Testis (tissue), 2 donors: ENCODE measurements at regions not wholly inside any gene's neighbourhood (a gene's known extent, or its start where the extent isn't known, plus 50 kb on each side); places are given as distances from the start of the nearest gene placed in this dataset.
"Not testable (repeated sequence)": the region's sequence is repeated elsewhere in the genome, so short reads cannot be mapped to it uniquely, and the experiment has no call there.

Source experiments
- POLR2A ChIP-seq: fragments of 450-650 bp; IDR thresholded peaks from one replicate; pipeline ENCODE4 v1.6.1; 2017; ENCODE audit warnings: antibody characterized with exemption, mild to moderate bottlenecking, moderate library complexity
- TF ChIP-seq, protein P1 (sequence below), 3 experiments: fragments of 450-650 bp in 2 of 3; fragments of 200-600 bp in 1 of 3; sonication (generic) in 1 of 3; IDR thresholded peaks; one replicate each; pipeline ENCODE4 v1.5.1; 2016 to 2019; ENCODE audit warnings: antibody characterized with exemption in 3 of 3, mild to moderate bottlenecking in 2 of 3, moderate library complexity in 1 of 3

DNA sequence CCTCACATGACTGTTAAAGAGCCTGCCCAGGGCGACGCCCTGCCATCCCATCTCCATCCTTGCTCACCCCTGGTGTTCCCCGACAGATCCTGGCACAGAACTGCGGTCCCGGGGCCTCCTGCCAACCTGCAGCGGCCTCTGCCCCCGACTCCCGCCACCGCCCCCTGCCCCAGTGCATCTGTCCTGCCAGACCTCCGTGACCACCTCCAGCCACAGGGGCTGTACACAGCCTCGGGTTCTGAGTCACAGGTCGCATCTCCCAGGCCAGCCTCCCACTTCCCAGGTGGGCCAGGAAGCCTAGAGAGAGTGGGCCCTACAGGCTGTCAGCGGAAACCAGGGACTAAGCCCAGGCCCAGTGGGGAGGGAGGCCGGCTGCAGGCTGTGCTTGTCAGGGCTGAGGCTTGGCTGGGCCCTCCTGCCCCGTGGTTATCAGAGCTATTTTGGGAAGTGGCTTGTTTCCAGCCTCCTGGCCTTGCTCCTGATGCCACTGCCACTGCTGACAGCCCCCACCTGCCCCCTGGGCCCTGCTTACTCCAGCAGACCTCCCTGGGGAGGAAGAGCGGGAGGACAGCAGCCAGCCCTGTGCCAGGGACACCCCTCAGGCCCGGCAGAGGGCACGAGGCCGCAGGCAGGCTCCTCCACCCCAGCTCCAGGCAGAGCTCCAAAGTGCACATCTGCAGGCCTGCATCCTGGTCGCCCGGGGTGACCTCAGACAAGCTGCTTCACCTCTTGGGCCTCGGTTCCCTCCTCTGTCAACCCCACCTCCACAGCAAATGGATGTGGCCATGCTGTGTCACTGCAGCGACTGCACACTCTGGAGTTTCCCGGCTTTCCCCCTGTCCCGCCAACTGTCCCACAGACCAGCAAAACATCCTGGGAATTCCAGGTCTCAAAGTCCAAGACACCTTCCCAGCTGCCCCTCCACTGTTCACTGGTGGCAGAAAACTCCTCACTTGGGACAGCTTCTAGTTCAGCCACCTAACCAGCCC is 124.1 kb upstream of the AKAP13 start:
- not testable (repeated sequence) for TF ChIP-seq POLR2A
- TF ChIP-seq, protein P1, sequence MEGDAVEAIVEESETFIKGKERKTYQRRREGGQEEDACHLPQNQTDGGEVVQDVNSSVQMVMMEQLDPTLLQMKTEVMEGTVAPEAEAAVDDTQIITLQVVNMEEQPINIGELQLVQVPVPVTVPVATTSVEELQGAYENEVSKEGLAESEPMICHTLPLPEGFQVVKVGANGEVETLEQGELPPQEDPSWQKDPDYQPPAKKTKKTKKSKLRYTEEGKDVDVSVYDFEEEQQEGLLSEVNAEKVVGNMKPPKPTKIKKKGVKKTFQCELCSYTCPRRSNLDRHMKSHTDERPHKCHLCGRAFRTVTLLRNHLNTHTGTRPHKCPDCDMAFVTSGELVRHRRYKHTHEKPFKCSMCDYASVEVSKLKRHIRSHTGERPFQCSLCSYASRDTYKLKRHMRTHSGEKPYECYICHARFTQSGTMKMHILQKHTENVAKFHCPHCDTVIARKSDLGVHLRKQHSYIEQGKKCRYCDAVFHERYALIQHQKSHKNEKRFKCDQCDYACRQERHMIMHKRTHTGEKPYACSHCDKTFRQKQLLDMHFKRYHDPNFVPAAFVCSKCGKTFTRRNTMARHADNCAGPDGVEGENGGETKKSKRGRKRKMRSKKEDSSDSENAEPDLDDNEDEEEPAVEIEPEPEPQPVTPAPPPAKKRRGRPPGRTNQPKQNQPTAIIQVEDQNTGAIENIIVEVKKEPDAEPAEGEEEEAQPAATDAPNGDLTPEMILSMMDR (IDR thresholded peaks at IDR 0.05) = not testable (repeated sequence)
